HG03045 (cell line): ENCODE measurements at regions not wholly inside any gene's neighbourhood (a gene's known extent, or its start where the extent isn't known, plus 50 kb on each side); places are given as distances from the start of the nearest gene placed in this dataset.
"Not testable (repeated sequence)": the region's sequence is repeated elsewhere in the genome, so short reads cannot be mapped to it uniquely, and the experiment has no call there.

ENCODE experiments used
- ATAC-seq: cut with Tn5 transposase; IDR thresholded peaks from one replicate; pipeline ENCODE4 v1.9.1; 2021; ENCODE audit warnings: mild to moderate bottlenecking, moderate library complexity; ENCODE audit not compliant: unreplicated experiment

GRCh38 chr21:35202431-35202830 is 153.3 kb upstream of the RUNX1 start:
- ATAC-seq, result no peak

GRCh38 chr21:35201799-35202198 is 152.7 kb upstream of the RUNX1 start:
- ATAC-seq, result no peak

GRCh38 chr21:35201288-35201687 is 152.2 kb upstream of the RUNX1 start:
- ATAC-seq, result no peak

- no peak for ATAC-seq
Measured at GRCh38 chr21:35199733-35200015, 150.6 kb upstream of the RUNX1 start.

GRCh38 chr21:35198982-35199732 is 150.1 kb upstream of the RUNX1 start:
- no peak for ATAC-seq

DNA sequence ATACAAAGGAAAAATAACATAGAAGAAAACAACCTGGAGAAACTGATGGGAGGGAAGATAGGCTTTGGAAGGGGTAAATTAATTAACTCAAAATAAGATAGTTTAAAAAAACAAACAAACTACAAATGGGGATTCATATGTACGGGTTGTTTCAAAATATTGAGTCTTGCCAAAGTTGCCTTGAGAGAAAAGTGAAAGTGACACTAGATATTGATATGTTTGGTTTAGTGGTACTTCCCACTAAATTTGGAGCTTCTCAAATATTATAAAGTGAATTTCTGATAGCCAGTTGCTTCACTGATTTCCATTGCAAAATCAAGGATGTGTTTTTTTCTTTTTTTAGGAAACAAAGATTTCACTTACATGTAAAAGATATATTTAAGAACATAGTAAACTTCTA is 149.5 kb upstream of the RUNX1 start:
- no peak for ATAC-seq

GRCh38 chr21:35197992-35198431 is 148.9 kb upstream of the RUNX1 start:
- ATAC-seq, result no peak

GRCh38 chr21:35197191-35197590 is 148.1 kb upstream of the RUNX1 start:
- ATAC-seq, result no peak

DNA sequence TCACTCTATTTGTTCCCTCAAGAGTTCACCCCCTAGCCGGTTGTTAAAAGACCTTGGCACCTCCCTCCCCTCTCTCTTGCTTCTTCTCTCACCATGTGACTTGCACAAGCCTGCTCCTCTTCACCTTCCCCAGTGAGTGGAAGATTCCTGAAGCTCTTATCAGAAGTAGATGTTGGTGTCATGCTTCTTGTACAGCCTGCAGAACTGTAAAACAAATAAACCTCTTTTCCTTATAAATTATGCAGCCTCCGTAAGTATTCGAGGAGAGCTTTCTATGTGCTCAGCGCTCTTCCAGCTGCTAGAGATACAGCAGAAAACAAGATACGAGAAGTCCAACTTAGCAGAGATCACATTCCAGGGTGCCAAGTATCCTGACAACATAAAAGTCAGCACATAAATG is 147.0 kb upstream of the RUNX1 start:
- no peak for ATAC-seq

- no peak for ATAC-seq
Measured at GRCh38 chr21:35195232-35195631, 146.1 kb upstream of the RUNX1 start.

- no peak for ATAC-seq
Measured at GRCh38 chr21:35191754-35192153, 142.7 kb upstream of the RUNX1 start.

DNA sequence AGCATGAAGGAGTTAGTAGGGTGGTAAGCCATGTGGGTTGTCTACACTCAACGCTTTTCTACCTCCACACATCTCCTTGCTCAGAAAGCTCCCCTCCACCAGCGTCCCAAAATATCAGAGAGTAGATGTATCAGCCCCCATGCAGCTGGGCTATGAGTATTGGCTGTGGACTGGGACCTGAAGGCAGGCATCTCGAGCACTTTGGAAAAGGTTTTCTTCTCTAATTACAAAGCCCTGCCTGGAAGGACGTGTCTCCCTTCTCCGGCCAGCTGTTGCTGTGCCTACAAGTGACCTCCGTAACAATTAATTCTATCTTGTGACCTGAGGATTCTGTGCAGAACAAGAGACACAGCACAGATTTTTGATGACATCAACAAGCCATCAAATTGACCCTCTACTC is 142.0 kb upstream of the RUNX1 start:
- no peak for ATAC-seq

GRCh38 chr21:35190201-35190701 is 141.1 kb upstream of the RUNX1 start:
- ATAC-seq, result no peak

DNA sequence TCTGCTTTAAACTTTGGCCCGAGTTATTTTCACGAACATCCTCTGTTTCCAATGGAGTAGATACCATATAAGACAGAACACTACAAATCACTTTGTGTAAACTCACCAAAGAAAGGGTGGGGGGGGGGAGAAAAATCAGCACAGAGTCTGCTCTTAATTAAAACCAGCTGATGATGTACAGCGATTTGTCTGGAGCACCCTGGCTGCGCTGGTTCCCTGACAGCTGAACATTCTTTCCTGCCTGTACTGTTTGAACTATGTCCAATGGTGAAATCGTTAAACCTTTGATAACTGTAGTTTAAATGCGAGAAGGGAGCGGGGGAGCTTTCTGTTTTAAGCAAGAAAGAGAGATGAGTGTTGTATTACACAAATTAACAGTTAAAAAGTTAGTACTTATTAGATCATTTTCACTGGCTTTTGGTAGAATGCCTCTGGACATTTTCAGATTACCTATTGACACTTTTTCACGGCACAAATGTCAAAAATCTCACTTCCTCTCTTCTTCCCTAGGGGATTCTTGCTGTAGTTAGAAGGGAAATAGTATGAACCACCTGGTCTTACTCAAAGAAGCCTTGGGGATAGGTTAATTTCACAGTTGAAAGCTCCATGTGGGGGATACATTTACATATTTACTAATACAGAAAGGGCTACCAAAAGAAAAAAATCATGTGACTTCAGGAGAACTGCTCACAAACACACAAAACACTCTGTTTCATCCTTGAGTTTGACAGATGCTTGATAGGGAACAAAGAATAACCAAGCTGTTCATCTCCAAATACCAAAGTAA is 140.2 kb upstream of the RUNX1 start:
- ATAC-seq, result peak; percentile 91

DNA sequence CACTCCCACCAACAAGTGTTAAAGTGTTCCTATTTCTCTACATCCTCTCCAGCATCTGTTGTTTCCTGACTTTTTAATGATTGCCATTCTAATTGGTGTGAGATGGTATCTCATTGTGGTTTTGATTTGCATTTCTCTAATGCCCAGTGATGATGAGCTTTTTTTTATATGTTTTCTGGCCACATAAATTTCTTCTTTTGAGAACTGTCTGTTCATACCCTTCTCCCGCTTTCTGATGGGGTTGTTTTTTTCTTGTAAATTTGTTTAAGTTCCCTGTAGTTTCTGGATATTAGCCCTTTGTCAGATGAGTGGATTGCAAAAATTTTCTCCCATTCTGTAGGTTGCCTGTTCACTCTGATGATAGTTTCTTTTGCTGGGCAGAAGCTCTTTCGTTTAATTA is 134.3 kb upstream of the RUNX1 start:
- ATAC-seq, result not testable (repeated sequence)

DNA sequence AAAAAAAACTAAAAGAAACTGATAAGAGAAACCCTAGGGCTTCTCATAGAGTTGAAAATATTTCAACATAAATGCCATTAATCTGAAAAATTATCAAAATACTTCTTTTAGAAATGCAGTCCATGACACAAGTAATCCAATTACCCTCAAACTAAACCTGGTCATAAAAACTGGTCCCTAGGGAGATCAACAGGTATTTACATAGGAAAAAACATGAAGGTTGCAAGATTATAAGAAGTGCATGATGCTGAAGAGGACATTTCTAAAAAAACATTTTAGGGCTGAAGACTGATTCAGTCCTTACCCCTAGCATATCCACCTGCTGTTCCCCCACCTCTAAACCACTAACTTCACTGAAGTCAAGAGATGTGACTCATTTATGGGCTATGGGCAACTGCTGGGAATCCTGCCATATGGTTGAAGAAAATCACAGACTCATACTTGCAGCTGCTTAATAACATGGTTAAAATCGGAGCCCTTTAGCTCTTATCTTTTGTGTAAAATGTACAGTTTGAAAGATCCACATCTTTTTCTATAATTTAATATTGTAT is 131.0 kb upstream of the RUNX1 start:
- no peak for ATAC-seq

DNA sequence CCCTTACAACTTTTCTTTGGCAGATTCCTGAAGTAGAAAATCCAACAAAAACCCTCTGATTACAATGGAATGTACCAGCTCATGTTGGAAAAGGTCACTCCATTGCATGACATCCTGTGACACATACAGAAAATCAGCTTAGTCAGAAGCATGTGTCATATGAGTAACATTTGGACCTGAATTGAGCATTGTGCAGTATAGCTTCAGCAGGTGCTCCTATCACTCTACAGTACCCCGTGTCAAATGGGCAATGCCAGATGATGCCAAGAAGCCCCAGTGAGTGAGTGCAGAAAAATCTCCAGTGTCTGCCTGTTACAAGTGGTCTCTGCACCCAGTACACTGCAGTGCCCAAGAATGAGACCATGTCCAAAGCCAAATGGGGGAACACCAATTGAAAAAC is 129.7 kb upstream of the RUNX1 start:
- no peak for ATAC-seq

- no peak for ATAC-seq
Measured at GRCh38 chr21:35178098-35178497, 129.0 kb upstream of the RUNX1 start.

DNA sequence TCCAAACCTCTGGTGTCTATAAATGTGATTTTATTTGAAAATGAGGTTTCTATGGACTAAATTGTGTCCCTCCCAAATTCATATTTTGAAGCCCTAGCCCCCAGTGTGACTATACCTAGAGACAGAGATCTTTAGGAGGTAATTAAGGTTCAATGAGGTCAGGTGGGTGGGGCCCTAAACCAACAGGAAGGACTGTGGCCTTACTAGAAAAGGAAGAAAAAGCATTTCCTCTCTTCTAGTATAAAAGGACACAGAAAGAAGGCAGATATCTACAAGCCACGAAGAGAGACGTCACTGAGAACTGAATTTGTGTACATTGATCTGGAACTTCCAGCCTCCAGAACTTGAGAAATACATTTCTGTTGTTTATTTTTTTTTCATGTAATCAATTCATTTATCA is 123.1 kb upstream of the RUNX1 start:
- ATAC-seq, result no peak

DNA sequence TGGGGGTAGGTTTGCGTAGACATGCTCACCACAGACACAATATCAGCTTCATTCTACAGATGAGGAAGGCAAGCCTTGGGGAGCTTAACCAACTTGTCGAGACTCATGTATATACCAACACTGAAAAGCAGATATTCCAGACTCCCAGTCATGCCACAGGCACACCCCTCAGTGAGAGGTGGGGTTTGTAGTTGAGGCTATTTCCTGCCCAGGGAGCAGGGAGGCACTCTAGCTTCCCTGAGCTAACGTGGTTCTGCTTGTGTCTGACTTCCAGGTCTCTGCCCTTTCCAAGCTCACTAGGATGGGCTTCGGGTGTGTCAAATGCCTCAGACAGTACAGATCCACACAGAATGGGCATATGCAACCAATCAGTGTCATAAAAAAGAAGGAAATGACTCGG is 122.3 kb upstream of the RUNX1 start:
- no peak for ATAC-seq

- ATAC-seq, result no peak
Measured at GRCh38 chr21:35170818-35171217, 121.7 kb upstream of the RUNX1 start.

DNA sequence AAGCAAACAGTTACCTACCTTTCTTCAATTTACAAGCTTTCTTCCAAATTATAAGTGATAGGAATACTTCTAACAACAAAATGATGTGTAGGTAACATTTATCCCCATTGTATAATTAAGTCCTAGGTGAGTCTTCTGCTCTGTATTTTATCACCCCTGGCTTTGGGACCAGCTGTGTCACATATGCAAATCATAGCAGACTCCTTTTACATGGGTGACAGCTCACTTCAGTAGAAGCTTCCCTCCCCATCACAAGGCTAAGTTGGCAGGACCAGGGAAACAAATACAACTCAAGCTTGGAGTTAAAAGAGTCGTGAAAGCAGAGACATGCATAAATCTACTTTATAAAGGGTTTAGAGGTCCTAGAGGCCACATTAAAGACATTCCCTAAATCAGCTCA is 121.1 kb upstream of the RUNX1 start:
- no peak for ATAC-seq
